Hematopoietic multipotent progenitor cell treated with erythropoietin and hydrocortisone succinate and interleukin-3 and kit ligand, for 6 days (in vitro differentiated cells): ENCODE measurements at regions not wholly inside any gene's neighbourhood (a gene's known extent, or its start where the extent isn't known, plus 50 kb on each side); places are given as distances from the start of the nearest gene placed in this dataset.
"Not testable (repeated sequence)": the region's sequence is repeated elsewhere in the genome, so short reads cannot be mapped to it uniquely, and the experiment has no call there.

ENCODE experiments used
- DNase-seq: peaks from one replicate; pipeline ENCODE4 v3.0.0-alpha.2; 2015

GRCh38 chr10:63795094-63795860 lies 274.1 kb downstream of the REEP3 start:
- no peak for DNase-seq

DNA sequence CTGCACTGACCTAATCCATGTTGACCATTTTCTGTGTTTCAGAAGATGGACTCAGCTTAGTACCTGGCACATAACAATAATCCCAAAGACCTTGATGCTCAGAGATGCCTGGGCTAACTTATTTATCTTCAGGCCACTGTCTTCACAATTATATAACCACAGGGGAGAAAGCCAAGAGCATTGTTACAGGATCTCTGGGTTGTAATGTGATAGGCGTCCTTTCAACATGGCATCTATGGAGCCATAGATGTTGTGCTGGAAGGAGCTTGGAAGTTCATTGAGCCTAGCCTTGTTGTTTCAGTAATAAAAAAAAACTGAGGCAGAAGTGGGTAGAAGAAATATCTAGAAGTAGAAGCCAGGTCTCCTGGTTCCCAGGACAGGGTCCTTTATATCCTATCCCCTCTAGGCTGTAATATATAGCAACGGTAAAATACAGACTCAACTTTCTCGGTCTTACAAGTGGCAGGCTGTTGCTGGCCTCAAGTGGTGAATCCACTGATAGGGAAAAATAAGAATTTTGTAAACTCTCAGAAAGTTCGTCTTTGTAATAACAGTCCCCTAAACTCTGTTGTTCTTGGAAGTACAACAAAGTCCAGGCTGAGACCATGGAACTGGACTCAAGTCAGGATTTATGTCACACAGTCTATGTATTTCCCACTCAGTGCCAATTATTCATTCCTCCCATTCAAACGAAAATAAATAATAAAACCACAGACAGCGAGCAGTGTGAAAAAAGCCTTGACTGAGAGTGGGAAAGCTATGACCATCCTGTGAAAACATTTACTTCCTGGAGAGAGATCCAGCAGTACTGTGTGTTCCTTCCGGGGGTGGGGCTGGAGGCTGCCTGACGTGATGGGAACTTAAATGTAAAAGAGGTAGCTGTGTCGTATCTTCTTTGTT lies 277.6 kb downstream of the REEP3 start:
- peak; percentile 3 for DNase-seq

DNA sequence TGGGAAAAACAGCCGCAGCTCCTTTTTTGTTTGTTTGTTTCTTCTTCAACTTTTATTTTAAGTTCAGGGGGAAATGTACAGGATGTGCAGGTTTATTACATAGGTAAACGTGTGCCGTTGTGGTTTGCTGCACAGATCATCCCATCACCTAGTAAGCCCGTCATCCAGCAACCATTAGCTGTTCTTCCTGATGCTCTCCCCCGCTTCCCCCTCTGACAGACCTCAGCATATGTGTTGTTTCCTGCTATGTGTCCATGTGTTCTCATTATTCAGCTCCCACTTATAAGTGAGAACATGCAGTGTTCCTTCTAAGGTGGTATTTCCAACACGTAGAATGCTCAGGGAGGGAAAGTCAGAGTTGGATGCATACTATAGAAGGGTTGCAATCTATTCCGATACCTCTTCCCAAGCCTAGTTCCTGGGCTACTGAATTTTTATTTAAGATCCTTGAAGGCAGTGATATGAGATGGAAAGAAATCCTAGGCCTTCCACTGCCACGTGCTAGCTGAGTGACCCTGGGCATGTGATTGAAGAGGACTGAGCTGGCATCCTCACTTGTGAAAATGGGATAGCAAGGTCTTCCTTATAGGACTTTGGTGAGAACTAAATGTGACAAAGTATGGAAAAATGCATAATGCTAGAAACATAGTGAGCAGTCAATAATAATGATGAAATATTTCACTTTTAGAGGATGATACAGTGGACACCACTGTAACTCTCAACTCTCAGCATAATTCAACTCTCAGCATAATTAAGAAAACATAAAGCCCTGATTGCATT lies 278.5 kb downstream of the REEP3 start:
- no peak for DNase-seq

DNA sequence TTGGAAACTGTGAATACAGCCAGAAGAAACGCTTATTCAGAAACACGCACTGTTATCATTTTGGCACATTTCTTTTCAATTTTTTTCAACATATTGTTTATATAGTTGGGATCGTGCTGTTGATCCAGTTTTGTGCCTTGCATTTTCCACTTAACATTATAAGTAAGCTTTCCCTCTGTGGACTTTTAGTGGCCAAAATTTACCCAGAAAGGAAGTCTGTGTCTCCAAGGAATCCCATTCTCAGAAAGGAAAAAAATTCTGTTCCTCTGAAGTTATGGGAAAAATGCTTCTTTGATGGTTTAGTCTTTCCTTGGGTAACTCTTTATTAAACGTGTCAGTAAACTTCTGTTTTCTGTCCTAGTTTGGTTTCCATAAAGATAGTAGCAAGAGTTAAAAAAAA lies 280.0 kb downstream of the REEP3 start:
- DNase-seq: no peak

GRCh38 chr10:63806330-63806729 lies 285.1 kb downstream of the REEP3 start:
- no peak for DNase-seq

- no peak for DNase-seq
Observed at GRCh38 chr10:63812501-63812900, 291.3 kb downstream of the REEP3 start.

DNA sequence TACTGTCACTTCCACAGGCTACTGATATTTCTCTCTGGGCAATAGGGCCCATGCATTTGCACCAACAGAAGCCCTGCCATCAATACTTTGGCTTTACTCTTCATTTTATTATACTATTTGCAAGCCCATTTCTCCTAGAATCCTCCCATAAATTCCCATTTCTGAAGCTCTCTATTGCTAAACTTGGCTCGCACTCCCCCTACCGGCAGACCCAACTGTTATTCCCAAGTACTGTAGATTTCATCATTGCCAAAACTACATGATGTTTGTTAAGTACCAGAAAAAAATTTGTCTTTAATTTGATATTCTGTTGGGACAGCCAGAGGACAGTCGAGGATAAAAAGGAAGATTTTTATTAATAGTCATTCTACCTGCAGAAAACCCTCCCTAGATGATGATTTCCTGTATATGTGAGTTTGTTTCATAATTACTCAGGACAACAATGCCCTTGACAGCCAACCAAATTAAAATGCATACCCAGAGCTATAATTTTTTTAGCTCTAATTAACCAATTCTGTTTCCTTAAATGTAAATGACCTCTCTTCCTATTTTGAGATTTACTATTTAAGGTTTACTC lies 298.6 kb downstream of the REEP3 start:
- peak; percentile 58 for DNase-seq

- peak; percentile 8 for DNase-seq
Observed at GRCh38 chr10:63822496-63822895, 301.3 kb downstream of the REEP3 start.

GRCh38 chr10:63825111-63825510 lies 303.9 kb downstream of the REEP3 start:
- DNase-seq: no peak

GRCh38 chr10:63825766-63826165 lies 304.6 kb downstream of the REEP3 start:
- no peak for DNase-seq

DNA sequence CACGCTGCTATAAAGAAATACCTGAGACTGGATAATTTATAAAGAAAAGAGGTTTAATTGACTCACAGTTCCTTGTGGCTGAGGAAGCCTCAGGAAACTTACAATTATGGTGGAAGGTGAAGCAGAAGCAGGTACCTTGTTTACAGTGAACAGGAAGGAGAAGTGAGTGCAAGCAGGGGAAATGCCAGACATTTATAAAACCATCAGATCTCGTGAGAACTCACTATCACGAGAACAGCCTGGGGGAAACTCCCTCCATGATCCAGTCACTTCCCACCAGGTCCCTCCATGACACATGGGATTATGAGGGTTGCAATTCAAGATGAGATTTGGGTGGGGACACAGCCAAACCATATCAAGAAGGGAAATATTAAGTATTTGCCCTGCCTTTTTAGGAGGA lies 305.8 kb downstream of the REEP3 start:
- DNase-seq: not testable (repeated sequence)

DNA sequence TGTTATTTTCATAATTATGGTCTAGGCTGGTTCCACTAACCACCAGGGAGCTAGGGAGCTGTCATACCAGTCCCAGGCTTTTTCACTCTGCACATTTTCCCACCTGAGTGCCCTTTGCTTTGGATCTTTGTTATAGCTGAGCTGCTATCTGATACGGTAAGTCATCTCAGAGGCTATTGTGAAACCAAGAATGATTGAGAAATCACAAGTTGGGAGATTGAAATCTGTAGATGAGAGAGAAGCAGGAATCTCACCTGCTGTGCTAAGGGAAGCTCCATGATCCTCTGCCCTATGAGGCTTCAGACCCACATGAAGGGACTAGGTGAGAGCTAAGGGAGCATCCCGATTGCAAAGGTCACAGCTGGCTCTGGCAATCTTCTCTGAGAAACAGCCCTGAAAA lies 307.8 kb downstream of the REEP3 start:
- no peak for DNase-seq

DNA sequence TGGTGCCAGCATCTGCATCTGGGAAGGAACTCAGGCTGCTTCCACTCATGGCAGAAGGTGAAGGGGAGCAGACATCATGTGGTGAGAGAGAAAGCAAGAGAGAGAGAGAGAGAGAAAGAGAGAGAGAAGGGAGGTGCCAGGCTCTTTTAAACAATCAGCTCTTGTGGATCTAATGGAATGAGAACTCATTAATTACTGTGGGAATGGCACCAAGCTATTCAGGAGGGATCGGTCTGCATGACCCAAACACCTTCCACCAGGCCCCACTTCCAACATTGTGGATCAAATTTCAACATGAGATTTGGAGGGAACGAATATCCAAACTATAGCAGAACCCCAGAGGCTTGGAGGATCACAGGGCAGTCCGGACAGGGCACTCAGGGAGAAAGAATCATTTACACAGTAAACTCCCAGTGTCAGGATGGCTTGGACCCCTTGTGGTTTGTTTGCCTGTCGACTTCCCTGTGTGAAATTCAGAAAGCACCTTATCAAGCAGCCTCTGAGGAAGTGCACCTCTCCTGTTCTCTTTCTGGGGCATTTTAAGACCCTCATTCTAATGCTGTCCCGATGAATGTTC lies 308.5 kb downstream of the REEP3 start:
- no peak for DNase-seq

- DNase-seq: no peak
Observed at GRCh38 chr10:63832686-63833085, 311.5 kb downstream of the REEP3 start.

- DNase-seq: no peak
Observed at GRCh38 chr10:63833411-63834060, 312.3 kb downstream of the REEP3 start.

DNA sequence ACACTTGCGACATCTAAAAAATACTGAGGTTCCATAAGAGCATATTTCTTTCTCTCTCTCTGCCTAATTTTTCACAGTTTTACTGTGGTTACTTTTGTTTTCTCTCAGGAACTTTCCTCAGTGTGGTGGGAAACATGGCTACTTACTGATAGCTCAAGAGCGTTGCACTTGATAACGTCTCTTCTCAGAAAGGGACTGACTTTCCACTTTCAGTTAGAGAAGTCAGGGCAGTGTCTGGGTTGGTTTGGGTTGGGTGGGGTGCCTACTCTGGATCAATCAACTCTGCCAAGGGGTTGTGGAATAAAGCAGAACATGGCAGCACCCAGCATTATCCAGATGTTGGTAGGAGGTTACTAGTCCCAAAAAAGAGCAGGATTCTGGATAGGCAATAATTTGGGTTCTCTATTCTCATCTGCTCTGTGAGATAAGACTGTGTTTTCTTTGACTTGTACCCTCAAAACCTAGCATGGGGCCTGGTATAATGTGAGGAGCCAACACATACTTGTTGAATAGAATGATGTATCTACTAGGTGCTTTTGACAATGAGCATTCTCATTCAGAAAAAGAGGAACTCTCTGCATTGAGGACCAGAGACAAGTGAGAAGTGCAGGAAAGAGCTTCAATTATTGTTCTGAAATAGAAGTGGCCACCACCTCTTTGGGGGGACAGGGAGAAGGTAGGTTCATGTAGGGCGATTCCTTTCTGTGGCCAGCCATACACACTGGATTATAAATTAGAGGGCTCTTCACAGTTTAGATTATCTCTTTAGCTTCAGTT lies 315.7 kb downstream of the REEP3 start:
- peak; percentile 67 for DNase-seq

GRCh38 chr10:63841761-63842160 lies 320.6 kb downstream of the REEP3 start:
- no peak for DNase-seq

DNA sequence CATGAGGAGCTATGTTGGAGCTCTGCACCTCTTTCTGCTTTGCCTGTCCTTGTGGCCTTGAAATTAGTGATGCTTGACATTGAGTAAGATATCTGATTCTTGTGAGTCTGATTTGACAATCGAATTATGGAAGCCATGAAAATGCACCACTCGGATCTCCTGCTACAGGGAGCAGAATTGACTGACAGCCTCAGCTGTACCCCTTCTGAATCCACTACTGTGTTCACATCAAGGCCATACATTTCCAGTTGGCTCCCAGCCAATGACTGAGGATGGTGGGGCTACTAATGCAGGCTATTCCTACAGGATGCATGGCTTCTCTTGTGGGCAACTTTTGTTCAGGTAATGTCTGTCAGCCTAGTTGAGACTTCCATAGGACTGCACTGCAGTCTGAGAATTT lies 321.9 kb downstream of the REEP3 start:
- DNase-seq: no peak

DNA sequence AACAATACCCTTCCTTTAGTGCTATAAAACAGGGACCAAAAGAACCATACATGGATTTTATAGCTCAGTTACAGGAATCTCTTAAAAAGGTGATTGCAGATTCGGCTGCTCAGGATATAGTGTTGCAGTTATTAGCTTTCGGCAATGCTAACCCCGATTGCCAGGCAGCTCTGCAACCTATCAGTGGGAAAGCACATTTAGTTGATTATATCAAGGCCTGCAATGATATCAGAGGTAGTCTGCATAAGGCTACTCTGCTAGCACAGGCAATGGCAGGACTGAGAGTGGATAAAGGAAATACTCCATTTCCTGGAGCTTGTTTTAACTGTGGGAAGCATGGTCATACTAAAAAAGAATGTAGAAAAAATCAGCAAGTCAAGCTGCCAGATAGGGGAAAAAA lies 327.7 kb downstream of the REEP3 start:
- not testable (repeated sequence) for DNase-seq

- DNase-seq: no peak
Observed at GRCh38 chr10:63862860-63863259, 341.7 kb downstream of the REEP3 start.

- DNase-seq: no peak
Observed at GRCh38 chr10:63865210-63865609, 344.0 kb downstream of the REEP3 start.
